Skeletal muscle cell (primary cell): ENCODE measurements at regions not wholly inside any gene's neighbourhood (a gene's known extent, or its start where the extent isn't known, plus 50 kb on each side); places are given as distances from the start of the nearest gene placed in this dataset.

ENCODE experiments used
- DNase-seq: peaks from one replicate; pipeline ENCODE4 v3.0.0-alpha.2; 2010; ENCODE audit warnings: low read depth
- H3K4me3 ChIP-seq: 2 replicates; pipeline ENCODE4 v1.5.1; 2011; ENCODE audit warnings: low read depth, mild to moderate bottlenecking, control low read depth, low read length, moderate library complexity

GRCh38 chr14:54166049-54166950 is 209.7 kb upstream of the BMP4 start:
- DNase-seq = no peak
- H3K4me3 ChIP-seq = no peak overlapping the region

GRCh38 chr14:54168489-54168888 is 211.9 kb upstream of the BMP4 start:
- no peak overlapping the region for H3K4me3 ChIP-seq
- DNase-seq = no peak

GRCh38 chr14:54169254-54169924 is 212.8 kb upstream of the BMP4 start:
- no peak overlapping the region for H3K4me3 ChIP-seq
- DNase-seq = no peak

GRCh38 chr14:54170301-54170700 is 213.7 kb upstream of the BMP4 start:
- no peak overlapping the region for H3K4me3 ChIP-seq

GRCh38 chr14:54172114-54172513 is 215.5 kb upstream of the BMP4 start:
- no peak overlapping the region for H3K4me3 ChIP-seq
- no peak for DNase-seq

More at GRCh38 chr14:54170301-54170700, 213.7 kb upstream of the BMP4 start:
- no peak for DNase-seq

GRCh38 chr14:54172562-54172961 is 215.9 kb upstream of the BMP4 start:
- DNase-seq = no peak
- no peak overlapping the region for H3K4me3 ChIP-seq

- no peak overlapping the region for H3K4me3 ChIP-seq
- DNase-seq = no peak
Measured at GRCh38 chr14:54173802-54174201, 217.2 kb upstream of the BMP4 start.

GRCh38 chr14:54174457-54174856 is 217.8 kb upstream of the BMP4 start:
- no peak for DNase-seq
- no peak overlapping the region for H3K4me3 ChIP-seq

- DNase-seq = no peak
- no peak overlapping the region for H3K4me3 ChIP-seq
Measured at GRCh38 chr14:54175298-54175942, 218.8 kb upstream of the BMP4 start.

GRCh38 chr14:54177019-54177418 is 219.8 kb upstream of the CDKN3 start:
- DNase-seq = no peak
- no peak overlapping the region for H3K4me3 ChIP-seq

GRCh38 chr14:54177641-54178621 is 218.9 kb upstream of the CDKN3 start:
- no peak overlapping the region for H3K4me3 ChIP-seq
- DNase-seq = no peak

GRCh38 chr14:54182419-54183045 is 214.3 kb upstream of the CDKN3 start:
- DNase-seq = no peak
- H3K4me3 ChIP-seq = no peak overlapping the region

- no peak overlapping the region for H3K4me3 ChIP-seq
- no peak for DNase-seq
Measured at GRCh38 chr14:54186821-54187763, 209.7 kb upstream of the CDKN3 start.

GRCh38 chr14:54188064-54188666 is 208.6 kb upstream of the CDKN3 start:
- no peak for DNase-seq
- no peak overlapping the region for H3K4me3 ChIP-seq

GRCh38 chr14:54189333-54189732 is 207.5 kb upstream of the CDKN3 start:
- no peak overlapping the region for H3K4me3 ChIP-seq
- no peak for DNase-seq

GRCh38 chr14:54189748-54190354 is 207.0 kb upstream of the CDKN3 start:
- H3K4me3 ChIP-seq = no peak overlapping the region
- DNase-seq = peak; percentile 39

GRCh38 chr14:54191846-54192245 is 205.0 kb upstream of the CDKN3 start:
- no peak for DNase-seq
- H3K4me3 ChIP-seq = no peak overlapping the region
